HG03064 (cell line): ENCODE measurements at regions not wholly inside any gene's neighbourhood (a gene's known extent, or its start where the extent isn't known, plus 50 kb on each side); places are given as distances from the start of the nearest gene placed in this dataset.
"Not testable (repeated sequence)": the region's sequence is repeated elsewhere in the genome, so short reads cannot be mapped to it uniquely, and the experiment has no call there.

ENCODE experiments used
- ATAC-seq: cut with Tn5 transposase; IDR thresholded peaks from one replicate; pipeline ENCODE4 v1.9.1; 2021; ENCODE audit warnings: low read depth; ENCODE audit not compliant: unreplicated experiment

DNA sequence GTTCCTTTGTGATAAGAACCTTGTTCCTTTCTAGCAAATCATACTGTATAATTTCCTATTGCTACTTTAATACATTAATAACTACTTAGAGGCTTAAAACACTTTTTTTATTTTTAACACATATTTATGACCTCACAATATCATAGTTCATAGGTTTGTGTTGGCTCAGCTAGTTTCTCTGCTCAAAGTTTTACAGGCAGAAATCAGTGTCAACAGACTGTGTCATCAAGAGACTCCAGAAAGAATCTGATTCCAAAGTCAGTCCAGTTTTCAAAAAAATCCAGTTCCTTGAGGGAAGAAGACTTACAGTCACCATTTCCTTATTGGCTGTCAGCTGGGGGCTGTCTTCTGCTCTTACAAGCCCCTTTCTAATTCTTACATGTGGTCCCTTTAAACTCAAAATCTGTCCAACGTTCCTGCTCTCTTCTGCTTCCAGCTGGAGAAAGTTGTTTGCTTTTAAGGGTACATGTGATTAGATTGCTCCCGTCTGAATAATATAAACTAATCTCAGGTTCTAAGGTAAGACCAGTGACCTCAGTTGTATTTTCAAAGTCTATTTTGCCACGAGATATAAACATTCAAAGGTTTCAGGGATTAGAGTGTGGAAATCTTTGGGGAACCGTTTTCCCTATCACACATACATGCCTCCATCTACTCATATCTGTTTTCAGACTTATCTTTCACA is 267.3 kb upstream of the SLITRK5 start:
- ATAC-seq = no peak

DNA sequence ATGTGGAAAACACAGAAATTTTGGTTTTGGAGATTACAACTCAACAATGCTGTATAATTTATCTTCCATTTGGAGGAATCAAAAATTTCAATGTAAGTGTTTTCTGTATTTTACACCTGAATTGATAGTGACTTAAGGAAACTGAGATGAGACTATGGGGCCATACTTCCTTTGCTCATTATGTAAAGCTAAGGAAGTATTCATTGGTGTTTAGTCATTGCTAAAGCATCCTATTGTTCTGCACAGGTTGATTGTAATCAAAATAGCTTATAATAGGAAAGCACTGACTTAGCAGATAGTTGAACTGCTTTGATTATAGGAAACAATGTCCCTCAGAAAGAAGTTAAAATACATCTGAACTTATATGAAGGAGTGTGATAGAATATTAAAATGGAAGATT is 244.4 kb upstream of the SLITRK5 start:
- no peak for ATAC-seq

DNA sequence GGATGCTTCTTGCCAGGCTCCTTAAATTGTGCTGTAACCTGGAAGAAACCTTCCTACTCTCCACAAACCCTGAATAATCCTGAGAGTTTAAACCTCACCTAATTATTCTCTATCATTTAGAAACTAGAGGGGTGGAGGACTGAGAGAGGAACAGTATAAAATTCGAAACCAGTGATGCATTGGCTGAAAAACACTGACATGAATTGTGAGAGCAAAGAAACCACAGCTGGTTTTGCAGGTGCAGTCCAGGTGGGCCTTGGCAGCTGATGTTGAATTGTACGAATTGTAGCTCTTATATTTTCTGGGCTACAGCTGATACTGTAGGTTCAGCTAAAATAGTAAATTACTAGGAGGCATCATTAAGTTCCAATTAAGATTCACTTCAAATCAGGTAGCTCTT is 227.0 kb upstream of the SLITRK5 start:
- peak; percentile 87 for ATAC-seq

DNA sequence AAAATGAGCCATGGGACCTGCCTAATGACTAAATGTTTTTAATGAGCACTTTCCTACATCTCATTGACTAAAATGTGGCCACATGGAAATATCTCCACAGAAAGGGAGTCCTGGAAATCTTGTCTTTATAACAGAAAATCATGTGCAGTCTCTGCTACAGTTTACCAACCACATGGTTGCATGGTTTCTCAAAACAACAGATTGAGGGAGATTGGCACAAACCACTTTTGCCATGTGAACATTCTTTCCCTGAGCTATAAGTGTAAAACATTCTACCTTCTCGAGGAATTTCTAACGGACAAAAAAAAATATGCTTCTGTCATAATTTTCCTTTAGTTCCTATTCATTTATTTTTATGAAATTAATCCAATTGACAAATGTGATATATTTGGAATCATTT is 218.9 kb upstream of the SLITRK5 start:
- ATAC-seq = no peak

DNA sequence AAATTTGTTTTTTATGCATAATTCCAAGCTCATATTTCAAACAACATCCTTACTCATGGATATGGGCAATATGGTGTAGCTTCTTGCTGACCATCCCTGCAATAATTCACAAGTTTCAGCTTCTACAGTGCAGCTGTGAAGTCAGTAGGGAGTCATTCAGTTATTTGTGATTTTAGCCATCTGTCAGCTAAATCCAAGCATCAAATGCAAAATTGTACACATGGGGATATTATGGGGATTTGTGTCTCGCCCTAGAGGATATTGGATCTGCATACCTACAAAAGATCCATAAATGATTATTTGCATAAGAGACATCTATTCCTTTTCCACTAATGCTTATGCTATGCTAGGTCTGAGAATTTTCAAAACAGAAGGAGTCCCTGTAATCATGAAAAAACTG is 217.9 kb upstream of the SLITRK5 start:
- ATAC-seq = no peak

DNA sequence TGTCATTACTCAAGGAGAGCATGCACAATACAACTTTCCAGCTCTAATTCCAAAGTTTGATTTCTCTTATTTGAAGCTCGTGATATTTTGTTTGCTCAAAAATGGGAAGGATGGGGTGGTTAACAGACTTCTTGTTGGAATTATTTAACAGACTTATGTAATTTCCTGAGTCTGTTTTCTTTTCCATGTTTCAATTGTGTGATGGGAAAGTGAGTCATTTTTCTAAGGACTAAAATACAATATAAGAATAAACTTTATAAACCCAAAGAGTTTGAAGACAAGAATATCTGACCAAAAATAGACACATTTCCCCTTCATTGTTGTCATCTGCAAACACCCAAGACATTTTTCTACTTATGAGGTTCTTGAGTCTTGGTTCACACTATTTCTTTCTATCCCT is 211.8 kb upstream of the SLITRK5 start:
- ATAC-seq = no peak

DNA sequence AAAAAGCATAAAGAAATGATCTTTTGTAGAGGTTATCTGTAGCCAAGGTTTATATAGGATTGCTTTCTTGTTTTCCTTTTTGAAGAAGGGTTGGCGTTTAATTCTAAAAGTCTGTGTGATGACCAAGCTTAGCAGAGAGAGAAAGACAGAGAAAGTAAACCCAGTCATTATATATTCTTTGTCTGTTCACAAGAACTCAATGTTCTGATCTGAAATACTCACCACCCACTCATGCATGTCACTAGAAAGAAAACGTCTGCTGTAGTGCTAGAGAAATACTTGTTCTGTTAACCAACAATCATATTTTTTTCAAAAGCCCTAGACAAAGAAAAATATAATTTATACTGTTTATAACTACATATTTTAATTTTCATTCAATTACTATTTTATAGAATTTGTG is 173.7 kb upstream of the SLITRK5 start:
- no peak for ATAC-seq

DNA sequence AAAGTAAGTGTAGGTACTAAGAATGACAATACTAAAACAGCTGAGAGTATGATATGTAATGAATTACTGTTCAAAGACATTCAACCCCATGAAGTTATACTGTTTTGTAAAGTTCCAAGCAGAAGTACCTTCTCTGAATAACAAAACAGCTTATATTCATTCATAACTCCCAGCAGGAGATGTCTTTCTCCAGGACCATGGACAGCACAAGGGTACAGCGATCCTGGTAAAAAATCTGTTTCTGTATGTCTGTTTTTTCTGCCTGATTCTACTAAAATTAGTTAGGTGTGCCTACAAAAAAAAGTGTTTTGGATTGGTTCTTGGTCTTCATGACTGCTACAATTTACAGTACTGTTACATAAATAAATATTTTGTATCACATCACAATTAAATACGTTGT is 172.5 kb upstream of the SLITRK5 start:
- no peak for ATAC-seq

DNA sequence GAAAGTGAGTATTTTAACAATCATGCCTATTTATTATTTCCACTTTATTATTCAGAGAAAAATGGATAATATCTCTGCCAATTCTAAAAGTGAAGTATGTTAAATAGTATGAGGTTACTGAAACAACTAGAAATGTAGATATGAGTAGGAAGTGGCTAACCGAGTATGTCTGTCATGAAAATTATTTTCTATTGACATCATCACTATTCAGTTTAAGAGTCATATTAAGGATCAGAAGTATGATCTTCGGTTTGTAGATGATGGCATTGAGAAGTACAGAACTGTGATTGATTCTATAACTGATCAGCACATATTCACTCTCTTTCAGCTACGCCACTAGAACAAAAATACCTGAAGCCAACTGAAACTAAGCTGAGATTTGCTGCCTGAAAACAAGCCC is 146.4 kb upstream of the SLITRK5 start:
- ATAC-seq = no peak

DNA sequence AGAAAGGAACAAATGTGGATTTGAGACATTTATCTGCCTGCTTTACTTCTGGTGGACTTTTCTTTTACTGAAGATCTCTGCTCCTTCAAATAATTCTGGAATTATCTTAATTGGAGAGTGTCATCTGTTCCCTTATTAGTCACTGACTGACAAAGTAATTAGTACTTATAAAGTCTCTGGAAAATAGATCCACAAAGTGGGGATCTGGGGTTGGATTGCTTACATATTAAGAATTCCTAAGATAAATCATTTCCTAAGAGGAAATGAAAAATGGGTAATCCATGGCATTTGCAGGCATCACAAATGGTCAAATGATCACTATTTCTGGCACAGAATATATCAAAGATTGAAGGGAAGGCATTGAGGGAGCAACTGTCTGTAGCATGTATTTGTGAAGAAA is 137.4 kb upstream of the SLITRK5 start:
- no peak for ATAC-seq

DNA sequence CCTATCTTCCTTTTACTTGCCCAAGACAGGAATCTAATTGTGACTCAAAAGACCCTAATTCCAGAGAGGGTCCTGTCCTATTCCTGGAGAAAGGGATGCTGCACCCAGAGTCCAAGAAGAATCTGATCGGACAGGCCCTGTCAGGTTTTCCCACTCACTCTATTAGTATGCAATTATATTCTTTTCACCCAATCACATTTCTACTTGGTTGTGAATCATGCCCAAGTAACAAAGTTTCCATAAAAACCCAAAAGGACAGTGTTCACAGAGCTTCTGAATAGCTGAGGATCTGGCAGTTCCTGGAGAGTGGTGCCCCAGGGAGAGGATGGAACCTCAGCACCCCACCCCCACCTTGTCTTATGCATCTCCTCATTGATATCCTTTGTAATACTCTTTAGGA is 135.3 kb upstream of the SLITRK5 start:
- no peak for ATAC-seq

DNA sequence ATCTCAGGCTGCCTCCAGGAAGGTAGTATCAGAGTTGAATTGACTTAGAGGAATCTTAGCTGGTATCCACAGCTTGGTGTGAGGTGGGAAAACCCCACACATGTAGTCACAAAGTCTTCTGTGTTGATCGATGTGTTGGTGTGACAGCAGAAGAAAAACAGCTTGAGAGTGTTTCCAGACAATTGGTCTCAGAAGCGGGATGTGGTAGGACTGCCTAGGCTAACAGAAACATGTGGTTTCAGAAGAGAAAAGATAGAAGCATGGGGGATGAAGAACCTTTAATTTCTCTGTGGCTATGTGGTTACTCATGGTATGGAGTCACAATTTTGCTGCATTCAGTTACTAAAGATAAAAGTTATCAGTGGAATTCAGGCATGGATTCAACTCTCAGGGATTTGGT is 134.7 kb upstream of the SLITRK5 start:
- ATAC-seq = peak; percentile 51

DNA sequence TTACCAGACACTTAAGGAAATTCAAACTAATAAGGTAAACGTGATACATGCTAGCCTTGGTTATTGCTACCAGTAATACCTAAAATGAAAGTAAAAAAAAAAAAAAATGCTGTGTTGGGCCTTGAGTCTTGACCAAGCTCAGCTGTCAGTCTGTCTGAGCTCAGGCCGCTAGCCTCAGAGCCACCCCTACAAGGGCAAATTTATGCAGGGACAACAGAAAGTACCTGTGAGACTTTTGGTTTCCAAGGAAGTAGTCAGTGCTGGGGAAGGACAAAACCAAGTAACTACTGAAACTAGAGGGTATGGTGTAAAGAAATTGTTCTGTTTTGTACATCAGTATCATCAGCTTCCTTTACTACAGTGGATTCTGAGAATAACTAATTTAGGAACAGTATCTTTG is 134.3 kb upstream of the SLITRK5 start:
- peak; percentile 96 for ATAC-seq

DNA sequence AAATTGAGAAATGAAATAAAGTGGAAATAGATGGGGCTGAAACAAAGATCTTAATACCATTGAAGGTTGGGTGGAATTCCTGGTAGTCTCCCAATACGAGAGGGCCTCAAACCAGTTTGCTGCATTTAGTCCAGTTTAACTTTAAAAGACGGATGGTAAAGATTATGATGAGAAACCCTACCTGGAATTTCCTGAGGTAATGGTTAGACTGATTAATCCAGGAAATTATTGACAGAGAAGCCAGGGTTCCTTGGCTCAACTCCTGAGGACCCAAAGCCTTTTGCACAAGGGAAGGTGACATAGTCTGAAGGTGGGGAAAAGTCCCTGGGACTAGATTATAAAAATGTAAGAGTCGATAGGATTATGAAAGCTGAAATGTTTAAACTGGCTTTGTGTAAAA is 133.2 kb upstream of the SLITRK5 start:
- ATAC-seq = no peak

DNA sequence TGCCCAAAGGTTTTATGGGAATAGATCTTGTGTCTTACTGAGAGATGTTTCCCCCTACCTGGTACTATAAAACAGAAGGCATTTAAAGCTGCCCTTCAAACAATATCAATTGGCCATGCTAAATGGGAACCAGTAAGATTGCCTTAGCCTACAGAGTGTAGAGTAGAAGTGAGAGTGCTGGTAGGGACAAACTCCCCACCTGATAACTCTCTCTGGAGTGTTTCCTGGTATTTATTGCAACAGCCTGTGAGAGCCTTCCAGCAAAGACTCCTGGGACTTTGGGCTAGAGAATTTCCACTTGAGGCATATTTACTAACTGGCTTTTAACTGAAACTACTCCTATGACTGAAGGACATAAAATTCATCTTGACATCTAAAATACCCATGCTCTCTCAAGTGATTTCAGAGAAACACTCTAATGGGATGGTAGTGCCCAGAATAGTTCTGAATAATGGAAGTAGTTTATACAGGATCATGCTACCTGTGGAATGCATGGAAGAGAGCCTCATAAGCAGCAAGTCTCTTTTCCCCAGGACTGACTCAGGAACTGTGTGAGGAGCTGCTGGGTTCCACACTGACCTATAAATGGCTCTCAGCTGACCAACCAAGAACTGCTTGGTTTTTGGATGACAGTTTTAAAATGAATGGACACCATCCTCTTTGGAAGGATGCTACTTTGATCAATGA is 132.7 kb upstream of the SLITRK5 start:
- no peak for ATAC-seq

DNA sequence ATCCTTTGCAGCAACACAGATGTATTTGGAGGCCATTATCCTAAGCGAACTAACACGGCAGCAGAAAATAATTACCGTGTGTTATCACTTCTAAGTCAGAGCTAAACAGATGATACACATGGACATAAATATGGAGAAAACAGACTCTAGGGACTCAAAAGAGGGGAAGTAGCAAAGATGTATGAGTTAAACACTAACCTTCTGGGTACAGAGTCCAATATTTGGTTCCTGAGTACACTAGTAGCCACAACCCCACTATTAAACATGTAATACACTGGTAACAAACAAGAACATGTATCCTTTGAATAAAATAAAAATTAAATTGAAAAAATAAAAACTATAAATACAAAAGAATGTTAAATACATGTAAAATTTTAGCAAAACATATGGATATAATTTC is 118.0 kb upstream of the SLITRK5 start:
- ATAC-seq = no peak

DNA sequence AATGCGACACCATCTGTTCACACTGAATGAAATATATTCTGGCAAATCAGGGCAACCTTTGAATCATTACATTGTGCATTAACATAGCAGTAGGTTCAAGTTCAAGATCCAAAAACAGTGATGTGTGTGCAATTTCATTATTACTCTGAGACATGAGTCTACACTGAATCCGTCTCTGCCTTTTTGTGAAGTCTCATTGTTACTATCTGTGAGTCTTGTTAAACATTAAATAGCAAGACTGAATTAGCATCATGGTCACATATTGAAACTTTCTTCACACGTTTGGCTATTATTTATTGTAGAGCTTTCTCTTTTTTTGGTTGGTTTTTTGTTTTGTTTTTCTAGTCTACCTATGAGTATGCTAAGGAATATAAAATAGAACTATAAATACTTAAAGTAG is 117.1 kb upstream of the SLITRK5 start:
- ATAC-seq = no peak

DNA sequence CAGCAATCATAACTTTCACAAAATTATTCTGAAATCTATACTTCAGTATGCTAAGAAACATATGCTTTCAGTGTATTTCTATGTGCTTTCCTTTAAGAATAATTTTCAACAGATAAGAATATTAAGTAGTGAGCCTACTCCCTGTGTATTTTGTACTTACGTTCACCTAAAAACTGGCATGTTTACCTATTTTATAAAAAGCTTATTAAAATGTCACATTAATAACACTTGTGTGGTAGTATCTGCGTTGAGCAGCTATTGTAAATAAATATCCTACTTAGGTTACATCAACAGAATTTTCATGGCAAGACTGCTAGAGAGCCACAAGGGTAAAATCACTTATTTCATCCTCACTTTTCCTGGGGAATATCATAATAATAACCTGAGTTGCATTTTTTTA is 113.4 kb upstream of the SLITRK5 start:
- no peak for ATAC-seq

DNA sequence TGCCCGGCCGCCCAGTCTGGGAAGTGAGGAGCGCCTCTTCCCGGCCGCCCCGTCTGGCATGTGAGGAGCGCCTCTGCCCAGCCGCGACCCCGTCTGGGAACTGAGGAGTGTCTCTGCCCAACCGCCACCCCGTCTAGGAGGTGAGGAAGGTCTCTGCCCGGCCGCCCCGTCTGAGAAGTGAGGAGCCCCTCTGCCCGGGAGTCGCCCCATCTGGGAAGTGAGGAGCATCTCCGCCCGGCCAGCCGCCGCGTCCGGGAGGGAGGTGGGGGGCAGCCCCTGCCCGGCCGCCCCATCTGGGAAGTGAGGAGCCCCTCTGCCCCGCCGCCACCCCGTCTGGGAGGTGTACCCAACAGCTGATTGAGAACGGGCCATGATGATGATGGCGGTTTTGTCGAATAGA is 109.6 kb upstream of the SLITRK5 start:
- ATAC-seq = not testable (repeated sequence)

DNA sequence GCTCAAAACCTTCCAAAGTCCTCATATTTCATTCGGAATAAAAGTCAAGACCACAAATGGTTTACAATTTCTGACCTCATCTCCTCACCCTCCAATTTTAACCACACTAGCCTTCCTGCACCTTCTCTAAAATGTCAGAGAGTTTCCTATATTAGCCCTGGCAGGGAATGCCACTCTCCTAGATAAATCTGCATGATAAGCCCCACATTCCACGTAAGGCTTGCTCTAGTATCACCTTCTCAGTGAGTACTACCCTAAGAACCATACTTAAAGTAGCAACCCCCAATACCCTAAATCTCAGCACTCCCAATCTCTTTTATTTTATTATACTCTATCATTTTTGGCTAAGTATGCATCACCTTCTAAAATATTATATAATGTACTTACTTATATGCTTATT is 100.5 kb upstream of the SLITRK5 start:
- no peak for ATAC-seq

DNA sequence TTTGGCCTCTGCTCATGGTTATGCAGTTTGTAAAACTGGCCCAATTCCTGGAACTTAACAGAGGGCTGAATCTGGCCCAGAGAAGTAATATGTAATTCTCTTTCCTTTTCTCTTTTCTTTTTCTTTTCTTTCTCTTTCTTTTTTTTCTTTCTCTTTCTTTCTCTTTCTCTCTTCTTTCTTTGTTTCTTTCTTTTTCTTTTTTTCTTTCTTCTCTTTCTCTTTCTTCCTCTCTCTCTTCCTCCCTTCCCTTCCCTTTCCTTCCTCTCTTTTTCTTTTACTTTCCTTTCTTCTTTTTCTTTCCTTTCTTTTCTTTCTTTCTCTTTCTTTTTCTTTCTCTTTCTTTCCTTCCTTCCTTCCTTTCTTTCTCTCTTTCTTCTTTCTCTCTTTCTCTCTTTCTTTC is 88.8 kb upstream of the SLITRK5 start:
- ATAC-seq = no peak

DNA sequence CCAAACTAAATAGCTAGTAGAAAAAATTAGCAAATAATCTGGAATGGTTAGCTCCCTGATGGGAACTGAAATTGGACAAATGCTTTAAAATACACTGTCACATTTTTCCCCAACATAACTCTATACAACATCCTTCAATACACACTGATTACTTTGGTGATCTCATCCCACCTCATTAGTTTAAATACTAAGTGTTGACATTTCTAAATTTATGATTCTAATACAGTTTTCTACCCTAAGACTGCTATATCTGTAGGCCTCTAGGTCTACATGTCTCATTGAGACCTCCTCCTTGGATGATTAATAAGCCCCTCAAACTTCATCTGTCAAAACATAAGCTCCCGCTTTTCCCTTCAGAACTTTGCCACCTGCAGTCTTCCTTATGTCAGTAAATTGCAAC is 80.7 kb upstream of the SLITRK5 start:
- no peak for ATAC-seq

DNA sequence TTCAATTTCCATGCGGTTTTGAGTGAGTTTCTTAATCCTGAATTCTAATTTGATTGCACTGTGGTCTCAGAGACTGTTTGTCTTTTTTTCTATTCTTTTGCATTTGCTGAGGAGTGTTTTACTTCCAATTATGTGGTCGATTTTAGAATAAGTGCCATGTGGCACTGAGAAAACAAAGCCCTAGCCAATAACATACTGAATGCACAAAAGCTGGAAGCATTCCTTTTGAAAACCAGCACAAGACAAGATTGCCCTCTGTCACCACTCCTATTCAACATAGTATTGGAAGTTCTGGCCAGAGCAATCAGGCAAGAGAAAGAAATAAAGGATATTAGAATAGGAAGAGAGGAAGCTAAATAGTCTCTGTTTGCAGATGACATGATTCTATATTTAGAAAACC is 66.7 kb upstream of the SLITRK5 start:
- ATAC-seq = not testable (repeated sequence)
